CD4-positive, alpha-beta memory T cell (primary cell): ENCODE measurements at regions not wholly inside any gene's neighbourhood (a gene's known extent, or its start where the extent isn't known, plus 50 kb on each side); places are given as distances from the start of the nearest gene placed in this dataset.
"Not testable (repeated sequence)": the region's sequence is repeated elsewhere in the genome, so short reads cannot be mapped to it uniquely, and the experiment has no call there.

Source experiments
- CTCF ChIA-PET: fragments of 350-600 bp; sonication (Branson Sonifier 250); formaldehyde crosslinking; loops from one replicate; lab custom pipeline; 2021; ENCODE audit warnings: inconsistent platforms; ENCODE audit not compliant: partially characterized antibody; lab: Charles Lee
- POLR2A ChIA-PET: fragments of 350-600 bp; sonication (Branson Sonifier 250); formaldehyde crosslinking; loops from one replicate; lab custom pipeline; 2021; ENCODE audit not compliant: partially characterized antibody; lab: Charles Lee
- DNase-seq, 5 donors: peaks; one replicate each; pipeline versions ENCODE4 v3.0.0 to v3.0.0-alpha.2; 2020 to 2022; ENCODE audit warnings: mixed read lengths in 1 of 5
- H3K27ac ChIP-seq: one replicate; pipeline ENCODE4 v1.7.0; 2013; ENCODE audit warnings: low read depth, low read length
- H3K27me3 ChIP-seq: 2 replicates; pipeline ENCODE4 v1.7.0; 2013; ENCODE audit warnings: mild to moderate bottlenecking, low read length, moderate library complexity; ENCODE audit not compliant: insufficient read depth
- H3K36me3 ChIP-seq: 2 replicates; pipeline ENCODE4 v1.7.0; 2013; ENCODE audit warnings: mild to moderate bottlenecking, low read length, moderate library complexity; ENCODE audit not compliant: insufficient read depth
- H3K4me1 ChIP-seq: 2 replicates; pipeline ENCODE4 v1.7.0; 2013; ENCODE audit warnings: mild to moderate bottlenecking, low read length, moderate library complexity; ENCODE audit not compliant: insufficient read depth
- H3K4me3 ChIP-seq, 2 donors: one replicate each; pipeline ENCODE4 v1.7.0; 2013; ENCODE audit warnings: low read length in 2 of 2, mild to moderate bottlenecking in 1 of 2
- H3K9me3 ChIP-seq, 2 donors: one replicate each; pipeline ENCODE4 v1.7.0; 2013; ENCODE audit warnings: low read length in 2 of 2, control low read depth in 1 of 2; ENCODE audit not compliant: control insufficient read depth in 1 of 2
- H3K27ac Mint-ChIP-seq, 7 donors: one replicate each; pipeline ENCODE4 v1.8.0; 2020 to 2021; ENCODE audit warnings: mixed read lengths in 7 of 7, mild to moderate bottlenecking in 6 of 7, inconsistent platforms in 3 of 7, moderate library complexity in 3 of 7
- H3K27me3 Mint-ChIP-seq, 2 donors: one replicate each; pipeline ENCODE4 v1.8.0; 2020 to 2021; ENCODE audit warnings: mixed read lengths in 2 of 2
- H3K36me3 Mint-ChIP-seq, 2 donors: one replicate each; pipeline ENCODE4 v1.8.0; 2020 to 2021; ENCODE audit warnings: mixed read lengths in 2 of 2, inconsistent platforms in 1 of 2, mild to moderate bottlenecking in 1 of 2
- H3K4me1 Mint-ChIP-seq, 4 donors: one replicate each; pipeline ENCODE4 v1.8.0; 2020 to 2021; ENCODE audit warnings: mixed read lengths in 4 of 4, mild to moderate bottlenecking in 1 of 4
- H3K4me3 Mint-ChIP-seq, 8 donors: one replicate each; pipeline ENCODE4 v1.8.0; 2020 to 2021; ENCODE audit warnings: mixed read lengths in 8 of 8, mild to moderate bottlenecking in 7 of 8, moderate library complexity in 6 of 8, inconsistent platforms in 3 of 8
- H3K9me3 Mint-ChIP-seq, 8 donors: one replicate each; pipeline ENCODE4 v1.8.0; 2020 to 2021; ENCODE audit warnings: mixed read lengths in 8 of 8, mild to moderate bottlenecking in 5 of 8, inconsistent platforms in 3 of 8, moderate library complexity in 1 of 8
- intact Hi-C: fragments of 100-400 bp; cut with micrococcal nuclease; formaldehyde crosslinking; loops from one replicate; pipeline ENCODE4 v1.15.1; 2023

DNA sequence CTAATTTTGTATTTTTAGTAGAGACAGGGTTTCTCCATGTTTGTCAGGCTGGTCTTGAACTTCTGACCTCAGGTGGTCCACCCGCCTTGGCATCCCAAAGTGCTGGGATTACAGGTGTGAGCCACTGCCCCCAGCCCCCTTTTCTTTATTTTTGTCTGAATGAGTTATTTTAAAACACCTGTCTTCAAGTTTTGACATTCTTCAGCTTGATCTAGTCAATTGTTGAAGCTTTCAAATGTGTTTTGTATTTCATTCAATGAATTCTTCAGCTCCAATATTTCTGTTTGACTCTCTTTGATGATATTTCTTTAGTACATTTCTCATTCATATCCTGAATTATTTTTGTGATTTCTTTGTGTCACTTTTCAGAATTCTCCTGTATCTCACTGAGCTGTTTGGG lies 486.2 kb downstream of the DMAC1 start:
- no peak for DNase-seq
- H3K27me3 Mint-ChIP-seq, result peaks cover 5 to 11% of the 10 kb centered on the region in 2 donors
- intact Hi-C loops, result no loop called here
- Histone ChIP-seq H3K4me3 (no peak overlapping the region), H3K27ac (no peak overlapping the region), H3K9me3 (peaks cover 0 to 5% of the 10 kb centered on the region in 2 donors), H3K36me3 (no peaks in the 10 kb centered on the region), H3K27me3 (no peaks in the 10 kb centered on the region), H3K4me1 (no peaks in the 10 kb centered on the region)
- H3K4me3 Mint-ChIP-seq, result no peak overlapping the region
- no peak overlapping the region for H3K27ac Mint-ChIP-seq
- peaks cover 5 to 12% of the 10 kb centered on the region in 2 donors for H3K36me3 Mint-ChIP-seq
- peaks cover 6 to 68% (median 57%) of the 10 kb centered on the region in 8 donors for H3K9me3 Mint-ChIP-seq
- POLR2A ChIA-PET, result no interaction called here
- H3K4me1 Mint-ChIP-seq, result no peaks in the 10 kb centered on the region
- CTCF ChIA-PET, result no interaction called here

DNA sequence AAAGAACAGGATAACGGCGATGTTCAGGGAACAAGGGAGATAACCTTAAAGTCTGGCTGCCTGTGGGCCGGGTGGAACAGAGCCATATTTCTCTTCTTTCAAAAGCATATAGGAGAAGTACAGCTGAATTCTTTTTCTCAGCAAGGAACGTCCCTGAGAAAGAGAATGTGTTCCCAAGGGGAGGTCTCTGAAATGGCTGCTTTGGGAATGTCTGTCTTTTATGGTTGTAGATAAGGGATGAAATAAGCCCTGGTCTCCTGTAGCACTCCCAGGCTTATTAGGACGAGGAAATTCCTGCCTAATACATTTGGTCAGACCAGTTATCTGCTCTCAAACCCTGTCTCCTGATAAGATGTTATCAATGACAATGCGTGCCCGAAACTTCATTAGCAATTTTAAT lies 490.5 kb downstream of the DMAC1 start:
- H3K9me3 ChIP-seq, H3K27ac ChIP-seq, CTCF ChIA-PET, H3K27ac Mint-ChIP-seq, H3K4me3 ChIP-seq, DNase-seq, H3K36me3 ChIP-seq, H3K4me1 ChIP-seq, H3K4me3 Mint-ChIP-seq, H3K4me1 Mint-ChIP-seq, POLR2A ChIA-PET, intact Hi-C loops, H3K27me3 ChIP-seq: not testable (repeated sequence)
- H3K27me3 Mint-ChIP-seq, result peaks cover 3 to 10% of the 10 kb centered on the region in 2 donors
- H3K9me3 Mint-ChIP-seq, result peaks cover 9 to 62% (median 53%) of the 10 kb centered on the region in 8 donors
- H3K36me3 Mint-ChIP-seq, result peaks cover 5 to 12% of the 10 kb centered on the region in 2 donors

DNA sequence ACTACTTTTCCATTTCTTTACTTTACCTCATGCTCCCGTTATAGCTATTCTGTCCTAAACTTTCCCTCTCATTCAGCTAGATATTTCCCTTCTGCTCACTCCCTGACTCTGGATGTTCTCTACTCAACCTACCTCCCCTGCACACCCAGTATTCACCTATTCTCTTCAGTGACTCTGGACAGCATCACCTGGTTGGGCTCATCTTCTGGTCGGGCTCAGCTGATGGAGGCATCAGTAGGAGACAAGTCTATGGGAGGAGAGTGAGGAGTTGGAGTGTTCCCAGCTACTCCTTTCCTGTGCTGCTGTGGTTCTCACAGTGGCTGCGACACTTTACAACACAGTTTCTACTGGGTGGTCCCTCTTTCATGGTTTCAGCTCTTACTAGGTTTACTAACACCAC lies 493.9 kb downstream of the DMAC1 start:
- POLR2A ChIA-PET, result no interaction called here
- H3K36me3 Mint-ChIP-seq, result peaks cover 0 to 1% of the 10 kb centered on the region in 2 donors
- no peak overlapping the region for H3K27ac Mint-ChIP-seq

DNA sequence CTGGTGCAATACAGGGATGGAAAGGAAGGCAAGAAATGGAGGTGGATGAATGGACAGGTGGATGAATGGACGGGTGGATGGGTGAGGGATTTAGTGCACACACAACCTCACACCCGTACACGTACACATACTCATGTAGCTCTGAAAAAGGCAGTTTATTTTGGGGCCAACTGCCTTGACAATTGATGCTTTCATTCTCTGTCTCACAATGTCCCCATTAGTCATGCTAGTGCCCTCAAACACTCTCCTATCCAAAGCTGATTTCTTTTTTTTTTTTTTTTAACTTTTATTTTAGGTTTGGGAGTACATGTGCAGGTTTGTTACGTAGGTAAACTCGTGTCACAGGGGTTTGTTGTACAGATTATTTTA lies 495.0 kb downstream of the DMAC1 start:
- intact Hi-C loops, result no loop called here
- Histone ChIP-seq H3K27ac (no peak overlapping the region), H3K27me3 (no peaks in the 10 kb centered on the region), H3K4me1 (no peaks in the 10 kb centered on the region), H3K9me3 (no peaks in the 10 kb centered on the region), H3K36me3 (no peaks in the 10 kb centered on the region), H3K4me3 (no peak overlapping the region)
- POLR2A ChIA-PET, result no interaction called here
- Mint-ChIP-seq H3K9me3 (peaks cover 3 to 22% (median 14%) of the 10 kb centered on the region in 8 donors), H3K4me1 (no peaks in the 10 kb centered on the region), H3K36me3 (no peaks in the 10 kb centered on the region), H3K27ac (no peak overlapping the region), H3K27me3 (peaks cover 3 to 8% of the 10 kb centered on the region in 2 donors), H3K4me3 (no peak overlapping the region)
- CTCF ChIA-PET, result no interaction called here
- no peak for DNase-seq

More for the DNA sequence above, 493.9 kb downstream of the DMAC1 start:
- H3K4me3 Mint-ChIP-seq, result no peak overlapping the region
- no peak overlapping the region for H3K4me3 ChIP-seq
- no peak overlapping the region for H3K27ac ChIP-seq
- H3K36me3 ChIP-seq, result no peaks in the 10 kb centered on the region
- CTCF ChIA-PET, result no interaction called here
- H3K27me3 Mint-ChIP-seq, result peaks cover 3 to 8% of the 10 kb centered on the region in 2 donors
- intact Hi-C loops, result no loop called here
- DNase-seq, result no peak
- no peaks in the 10 kb centered on the region for H3K4me1 Mint-ChIP-seq
- peaks cover 5 to 32% (median 24%) of the 10 kb centered on the region in 8 donors for H3K9me3 Mint-ChIP-seq
- no peaks in the 10 kb centered on the region for H3K4me1 ChIP-seq
- H3K27me3 ChIP-seq, result no peaks in the 10 kb centered on the region
- peaks cover 0 to 4% of the 10 kb centered on the region in 2 donors for H3K9me3 ChIP-seq

DNA sequence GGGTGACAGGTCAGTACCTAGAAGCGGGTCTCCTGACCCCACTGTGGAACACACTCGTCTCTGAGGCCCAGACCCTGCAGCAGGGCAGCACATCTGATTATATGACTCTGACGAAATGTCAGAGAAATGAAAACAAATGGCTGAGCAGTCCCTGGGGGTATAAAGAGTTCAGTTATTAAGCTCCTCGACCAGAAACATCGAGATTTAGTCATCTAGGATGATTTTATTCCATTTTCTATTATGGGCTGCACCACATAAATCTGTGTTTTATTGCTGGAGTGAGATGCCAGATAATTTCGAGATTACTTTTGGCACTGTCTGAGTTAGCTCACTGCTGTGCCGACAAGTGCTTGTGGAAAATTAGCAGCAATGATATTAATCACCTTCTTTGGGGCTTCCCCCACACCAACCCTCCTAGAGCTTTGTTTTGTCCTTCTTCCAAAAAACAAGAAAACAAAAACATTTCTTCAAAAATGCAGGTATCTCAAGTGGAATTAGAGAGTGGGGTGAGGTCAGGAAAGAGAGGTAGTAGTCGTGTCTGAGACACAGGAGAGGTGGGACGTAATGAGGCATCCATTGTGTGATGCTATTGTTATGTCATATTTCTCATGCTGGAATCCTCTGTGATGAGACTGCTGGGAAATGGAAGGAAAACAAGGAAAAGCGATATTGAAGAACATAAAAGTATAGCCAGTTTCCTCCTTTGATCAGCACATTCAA lies 495.5 kb downstream of the DMAC1 start:
- Mint-ChIP-seq H3K36me3 (no peaks in the 10 kb centered on the region), H3K27me3 (peaks cover 3 to 8% of the 10 kb centered on the region in 2 donors), H3K4me1 (no peaks in the 10 kb centered on the region), H3K4me3 (no peak overlapping the region), H3K27ac (peak overlapping the region in 1 of 7 donors; percentile 1), H3K9me3 (peaks cover 3 to 16% (median 10%) of the 10 kb centered on the region in 8 donors)
- no peak overlapping the region for H3K27ac ChIP-seq
- DNase-seq, result no peak
- H3K9me3 ChIP-seq, result no peaks in the 10 kb centered on the region
- POLR2A ChIA-PET, result no interaction called here
- H3K36me3 ChIP-seq, result no peaks in the 10 kb centered on the region
- H3K4me1 ChIP-seq, result no peaks in the 10 kb centered on the region
- CTCF ChIA-PET, result no interaction called here
- no peak overlapping the region for H3K4me3 ChIP-seq
- intact Hi-C loops, result no loop called here
- H3K27me3 ChIP-seq, result no peaks in the 10 kb centered on the region

DNA sequence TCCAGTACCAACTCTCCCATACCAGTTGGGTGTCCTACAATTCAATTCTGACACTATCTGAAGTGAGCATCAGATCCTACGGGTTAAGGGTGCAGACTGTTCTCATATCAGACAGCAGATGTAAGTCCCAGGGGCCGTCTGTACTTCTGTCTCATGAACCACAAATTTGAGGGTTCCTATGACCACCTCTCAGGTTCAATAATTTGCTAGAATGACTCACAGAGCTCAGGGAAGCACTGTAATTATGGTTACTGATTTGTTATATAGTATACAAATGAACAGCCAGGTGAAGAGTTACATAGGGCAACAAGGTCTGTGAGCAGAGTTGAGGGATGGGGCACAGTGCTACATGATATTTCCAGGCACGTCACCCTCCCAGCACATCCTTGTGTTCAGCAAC lies 499.1 kb downstream of the DMAC1 start:
- H3K27ac ChIP-seq, result no peak overlapping the region
- H3K4me1 ChIP-seq, result no peaks in the 10 kb centered on the region
- Mint-ChIP-seq H3K27ac (no peak overlapping the region), H3K36me3 (no peaks in the 10 kb centered on the region), H3K27me3 (peaks cover 6 to 7% of the 10 kb centered on the region in 2 donors), H3K4me1 (peaks cover 0 to 3% (median 1%) of the 10 kb centered on the region in 4 donors), H3K9me3 (peaks cover 0 to 2% (median 0%) of the 10 kb centered on the region in 8 donors), H3K4me3 (no peak overlapping the region)
- POLR2A ChIA-PET, result no interaction called here
- no peaks in the 10 kb centered on the region for H3K9me3 ChIP-seq
- CTCF ChIA-PET, result no interaction called here
- intact Hi-C loops, result no loop called here
- no peak for DNase-seq
- H3K36me3 ChIP-seq, result no peaks in the 10 kb centered on the region
- H3K27me3 ChIP-seq, result no peaks in the 10 kb centered on the region
- no peak overlapping the region for H3K4me3 ChIP-seq

DNA sequence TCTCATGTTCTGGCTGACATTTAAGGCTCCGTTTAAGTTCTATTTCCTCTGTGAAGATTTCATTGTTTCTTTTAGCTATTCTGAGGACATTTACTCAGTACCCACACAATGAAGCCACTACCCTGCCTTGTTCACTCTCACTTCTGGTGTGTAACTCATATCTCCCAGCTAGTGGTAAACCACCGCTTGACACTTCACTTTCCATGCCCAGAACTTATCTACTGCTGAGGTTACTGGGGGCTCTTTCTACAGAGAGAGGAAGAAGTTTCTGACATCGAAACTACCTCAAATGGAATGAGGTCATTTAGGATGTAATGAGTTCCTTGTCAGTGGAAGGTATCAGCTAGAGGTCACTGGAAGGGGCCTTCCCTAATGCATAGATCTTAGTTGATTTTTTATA lies 501.5 kb downstream of the DMAC1 start:
- H3K9me3 Mint-ChIP-seq, result peaks cover 0 to 2% (median 0%) of the 10 kb centered on the region in 8 donors
- Histone ChIP-seq H3K4me1 (no peaks in the 10 kb centered on the region), H3K27ac (no peak overlapping the region), H3K4me3 (no peak overlapping the region), H3K9me3 (no peaks in the 10 kb centered on the region), H3K36me3 (no peaks in the 10 kb centered on the region), H3K27me3 (no peaks in the 10 kb centered on the region)
- POLR2A ChIA-PET, result no interaction called here
- CTCF ChIA-PET, result no interaction called here
- H3K4me1 Mint-ChIP-seq, result peaks cover 0 to 3% (median 1%) of the 10 kb centered on the region in 4 donors
- no peak for DNase-seq
- peak overlapping the region in 1 of 7 donors; percentile 36 for H3K27ac Mint-ChIP-seq
- intact Hi-C loops, result no loop called here
- no peak overlapping the region for H3K4me3 Mint-ChIP-seq
- H3K36me3 Mint-ChIP-seq, result no peaks in the 10 kb centered on the region
- H3K27me3 Mint-ChIP-seq, result peaks cover 2 to 3% of the 10 kb centered on the region in 2 donors
